Keratinocyte (primary cell): ENCODE measurements at regions not wholly inside any gene's neighbourhood (a gene's known extent, or its start where the extent isn't known, plus 50 kb on each side); places are given as distances from the start of the nearest gene placed in this dataset.

ENCODE experiments used
- EZH2 ChIP-seq: IDR thresholded peaks from one replicate; pipeline ENCODE4 v1.6.1; 2012; ENCODE audit warnings: inconsistent platforms, mild to moderate bottlenecking, low read length, moderate library complexity
- TF ChIP-seq, protein P1 (sequence below), 3 experiments: IDR thresholded peaks in 1 of 3; conservative IDR thresholded peaks in 1 of 3; optimal IDR thresholded peaks in 1 of 3; 2 replicates in 2 of 3; 3 replicates in 1 of 3; pipeline versions ENCODE3 to v1.5.1; 2011; ENCODE audit warnings: low read length in 3 of 3, mild to moderate bottlenecking in 3 of 3, moderate library complexity in 2 of 3, control low read depth in 1 of 3, inconsistent platforms in 1 of 3; ENCODE audit not compliant: insufficient read depth in 2 of 3; ENCODE audit errors: extremely low read depth in 1 of 3

DNA sequence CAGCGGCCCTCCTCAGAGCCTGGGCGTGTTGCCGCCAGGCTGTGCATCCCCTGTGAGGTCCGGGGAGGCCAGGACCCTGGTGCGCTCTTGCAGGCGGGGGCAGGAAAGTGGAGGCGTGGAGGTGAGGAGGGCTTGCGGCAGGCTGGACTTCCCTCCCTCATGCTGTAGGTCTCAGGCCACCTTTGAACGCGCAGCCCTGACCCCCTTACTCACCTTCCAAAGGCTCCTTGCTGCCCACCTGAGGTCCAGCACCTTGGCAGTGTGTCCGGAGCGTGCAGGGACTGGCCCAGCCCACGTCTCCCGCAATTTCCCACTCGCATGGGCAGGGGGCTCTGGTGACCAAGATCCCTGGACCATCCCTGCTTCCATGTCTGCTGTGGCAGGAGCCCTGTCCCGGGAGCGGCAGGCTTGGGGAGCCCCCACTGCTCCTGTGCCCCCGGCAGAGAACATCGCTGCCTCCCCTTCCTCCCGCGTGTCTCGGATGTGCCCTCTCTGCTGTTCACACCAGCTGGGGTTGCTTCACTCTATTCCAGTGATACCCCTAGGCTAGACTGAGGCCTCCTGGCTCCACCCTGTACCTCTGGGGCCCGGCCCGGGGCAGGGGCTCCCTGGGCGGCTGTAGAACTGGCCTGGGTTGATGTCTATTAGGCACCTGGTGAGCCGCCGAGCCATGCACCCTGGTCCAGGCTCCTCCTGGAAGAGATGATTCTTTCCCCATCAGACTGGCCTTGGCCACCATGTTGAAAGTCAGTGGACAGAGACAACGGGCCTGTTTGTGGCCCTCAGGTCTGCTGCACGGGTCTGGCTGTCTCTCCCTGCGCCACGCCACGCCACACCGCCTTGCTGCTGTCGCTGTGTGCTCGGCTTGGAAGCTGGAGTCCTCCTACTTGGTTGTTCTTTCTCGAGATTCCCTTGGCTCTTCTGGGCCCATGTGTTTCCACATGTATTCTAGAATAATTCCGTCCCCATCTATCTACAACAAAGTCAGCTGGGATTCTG lies 95.4 kb upstream of the ADRA2C start:
- TF ChIP-seq, protein P1, sequence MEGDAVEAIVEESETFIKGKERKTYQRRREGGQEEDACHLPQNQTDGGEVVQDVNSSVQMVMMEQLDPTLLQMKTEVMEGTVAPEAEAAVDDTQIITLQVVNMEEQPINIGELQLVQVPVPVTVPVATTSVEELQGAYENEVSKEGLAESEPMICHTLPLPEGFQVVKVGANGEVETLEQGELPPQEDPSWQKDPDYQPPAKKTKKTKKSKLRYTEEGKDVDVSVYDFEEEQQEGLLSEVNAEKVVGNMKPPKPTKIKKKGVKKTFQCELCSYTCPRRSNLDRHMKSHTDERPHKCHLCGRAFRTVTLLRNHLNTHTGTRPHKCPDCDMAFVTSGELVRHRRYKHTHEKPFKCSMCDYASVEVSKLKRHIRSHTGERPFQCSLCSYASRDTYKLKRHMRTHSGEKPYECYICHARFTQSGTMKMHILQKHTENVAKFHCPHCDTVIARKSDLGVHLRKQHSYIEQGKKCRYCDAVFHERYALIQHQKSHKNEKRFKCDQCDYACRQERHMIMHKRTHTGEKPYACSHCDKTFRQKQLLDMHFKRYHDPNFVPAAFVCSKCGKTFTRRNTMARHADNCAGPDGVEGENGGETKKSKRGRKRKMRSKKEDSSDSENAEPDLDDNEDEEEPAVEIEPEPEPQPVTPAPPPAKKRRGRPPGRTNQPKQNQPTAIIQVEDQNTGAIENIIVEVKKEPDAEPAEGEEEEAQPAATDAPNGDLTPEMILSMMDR (optimal IDR thresholded peaks at IDR 0.05 in 1 of 3, IDR thresholded peaks at IDR 0.05 in 1 of 3, conservative IDR thresholded peaks at IDR 0.05 in 1 of 3; ENCODE audit: extremely low read depth in 1 of 3, insufficient read depth in 2 of 3, low read length in 3 of 3): no peak
- TF ChIP-seq EZH2: no peak
